ENCODE measurements at regions not wholly inside any gene's neighbourhood (a gene's known extent, or its start where the extent isn't known, plus 50 kb on each side); places are given as distances from the start of the nearest gene placed in this dataset.

GRCh38 chr22:22768885-22769284, 118.7 kb upstream of the IGLL5 start:
- DNase-seq (ENCODE audit: extremely low spot score in 2 of 2): peak; percentile 12 to 65
- H3K27me3 ChIP-seq: no peaks in the 10 kb centered on the region
- no peak for TF ChIP-seq CTCF (IDR thresholded peaks at IDR 0.05)
- no peak for TF ChIP-seq POLR2A (IDR thresholded peaks at IDR 0.05)
- no peak for TF ChIP-seq POLR2AphosphoS5 (IDR thresholded peaks at IDR 0.05; ENCODE audit: insufficient read depth in 1 of 2, low read depth in 1 of 2)
- no peak overlapping the region for H3K27ac ChIP-seq
- H3K36me3 ChIP-seq: no peaks in the 10 kb centered on the region
- intact Hi-C loops (cut with DNase I): no loop called here
- no peaks in the 10 kb centered on the region for H3K9me3 ChIP-seq
- H3K4me1 ChIP-seq: no peaks in the 10 kb centered on the region
- no peak overlapping the region for H3K4me3 ChIP-seq

GRCh38 chr22:22769434-22770279, 118.0 kb upstream of the IGLL5 start:
- Histone ChIP-seq H3K9me3 (no peaks in the 10 kb centered on the region), H3K4me3 (no peak overlapping the region), H3K27ac (no peak overlapping the region), H3K4me1 (no peaks in the 10 kb centered on the region), H3K27me3 (no peaks in the 10 kb centered on the region), H3K36me3 (no peaks in the 10 kb centered on the region)
- TF ChIP-seq POLR2A (IDR thresholded peaks at IDR 0.05) (no peak), CTCF (IDR thresholded peaks at IDR 0.05) (peak in 1 of 3 experiments; percentile 14), POLR2AphosphoS5 (IDR thresholded peaks at IDR 0.05; ENCODE audit: insufficient read depth in 1 of 2, low read depth in 1 of 2) (no peak)
- DNase-seq (ENCODE audit: extremely low spot score in 2 of 2): peak; percentile 52 to 64
- intact Hi-C loops (cut with DNase I): no loop called here

GRCh38 chr22:22770280-22770871, 117.2 kb upstream of the IGLL5 start:
- Histone ChIP-seq H3K4me1 (no peaks in the 10 kb centered on the region), H3K4me3 (no peak overlapping the region), H3K27ac (no peak overlapping the region), H3K9me3 (no peaks in the 10 kb centered on the region), H3K27me3 (no peaks in the 10 kb centered on the region), H3K36me3 (no peaks in the 10 kb centered on the region)
- peak; percentile 69 to 87 for DNase-seq (ENCODE audit: extremely low spot score in 2 of 2)
- intact Hi-C loops (cut with DNase I): no loop called here
- TF ChIP-seq CTCF (IDR thresholded peaks at IDR 0.05) (peak in 1 of 3 experiments; percentile 1), POLR2A (IDR thresholded peaks at IDR 0.05) (no peak)

GRCh38 chr22:22770881-22771280, 116.7 kb upstream of the IGLL5 start:
- intact Hi-C loops (cut with DNase I): no loop called here
- Histone ChIP-seq H3K4me1 (no peaks in the 10 kb centered on the region), H3K36me3 (no peaks in the 10 kb centered on the region), H3K27me3 (no peaks in the 10 kb centered on the region), H3K4me3 (no peak overlapping the region), H3K27ac (no peak overlapping the region), H3K9me3 (no peaks in the 10 kb centered on the region)
- DNase-seq (ENCODE audit: extremely low spot score in 2 of 2): peak in 1 of 2 donors; percentile 19
- no peak for TF ChIP-seq POLR2A (IDR thresholded peaks at IDR 0.05)
- no peak for TF ChIP-seq CTCF (IDR thresholded peaks at IDR 0.05)
